ENCODE measurements at regions not wholly inside any gene's neighbourhood (a gene's known extent, or its start where the extent isn't known, plus 50 kb on each side); places are given as distances from the start of the nearest gene placed in this dataset.

DNA sequence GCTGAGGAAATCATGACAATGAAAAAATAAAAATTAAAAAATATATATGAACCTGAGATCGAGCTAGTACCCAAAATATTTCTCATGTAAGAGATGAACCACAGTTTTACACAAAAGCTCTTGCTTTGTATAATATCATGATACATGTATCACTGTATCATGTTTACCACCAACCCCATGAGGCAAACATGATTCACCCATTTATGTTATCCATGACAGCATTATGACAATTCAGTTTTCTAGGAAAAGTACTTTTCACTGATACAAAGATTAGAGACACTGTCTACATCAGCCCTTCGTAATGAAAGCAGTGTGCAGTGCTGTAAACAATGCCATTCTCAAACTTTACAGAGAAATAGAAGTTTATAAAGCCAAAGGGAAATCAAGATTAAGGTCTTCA lies 852.5 kb upstream of the LRRC4C start:
- DNase-seq (ENCODE audit: low read depth) = no peak
- Histone ChIP-seq H3K79me2 (ENCODE audit: insufficient read depth, low read length) (no peaks in the 10 kb centered on the region), H3K4me1 (ENCODE audit: insufficient read depth, low read length) (peaks cover 10% of the 10 kb centered on the region), H3K9me3 (ENCODE audit: insufficient read depth, low read depth, low read length) (no peaks in the 10 kb centered on the region), H3K9ac (ENCODE audit: low read length) (no peak overlapping the region), H3K4me3 (ENCODE audit: insufficient read depth, low read depth, low read length) (no peak overlapping the region), H3K4me2 (ENCODE audit: low read length) (no peak overlapping the region), H3K27me3 (ENCODE audit: insufficient read depth, low read length) (no peaks in the 10 kb centered on the region), H3K27ac (ENCODE audit: low read depth, low read length) (no peak overlapping the region), H2AFZ (ENCODE audit: low read depth, low read length) (no peak overlapping the region), H3K36me3 (ENCODE audit: insufficient read depth, low read length) (no peaks in the 10 kb centered on the region), H4K20me1 (ENCODE audit: insufficient read depth, low read length) (no peaks in the 10 kb centered on the region)
- peaks cover 2% of the 10 kb centered on the region for H3K9me3 Mint-ChIP-seq (ENCODE audit: unreplicated experiment)
- FAIRE-seq = no peak
- H3K27ac Mint-ChIP-seq (ENCODE audit: unreplicated experiment) = no peak overlapping the region
- no peak overlapping the region for H3K4me3 Mint-ChIP-seq (ENCODE audit: unreplicated experiment)
- H3K4me1 Mint-ChIP-seq (ENCODE audit: low read depth, unreplicated experiment) = peaks cover 7% of the 10 kb centered on the region
- no peaks in the 10 kb centered on the region for H3K27me3 Mint-ChIP-seq (ENCODE audit: low read depth, unreplicated experiment)
- TF ChIP-seq EZH2 (IDR thresholded peaks at IDR 0.05; ENCODE audit: insufficient read depth, low read length) = no peak
- TF ChIP-seq, protein P1, sequence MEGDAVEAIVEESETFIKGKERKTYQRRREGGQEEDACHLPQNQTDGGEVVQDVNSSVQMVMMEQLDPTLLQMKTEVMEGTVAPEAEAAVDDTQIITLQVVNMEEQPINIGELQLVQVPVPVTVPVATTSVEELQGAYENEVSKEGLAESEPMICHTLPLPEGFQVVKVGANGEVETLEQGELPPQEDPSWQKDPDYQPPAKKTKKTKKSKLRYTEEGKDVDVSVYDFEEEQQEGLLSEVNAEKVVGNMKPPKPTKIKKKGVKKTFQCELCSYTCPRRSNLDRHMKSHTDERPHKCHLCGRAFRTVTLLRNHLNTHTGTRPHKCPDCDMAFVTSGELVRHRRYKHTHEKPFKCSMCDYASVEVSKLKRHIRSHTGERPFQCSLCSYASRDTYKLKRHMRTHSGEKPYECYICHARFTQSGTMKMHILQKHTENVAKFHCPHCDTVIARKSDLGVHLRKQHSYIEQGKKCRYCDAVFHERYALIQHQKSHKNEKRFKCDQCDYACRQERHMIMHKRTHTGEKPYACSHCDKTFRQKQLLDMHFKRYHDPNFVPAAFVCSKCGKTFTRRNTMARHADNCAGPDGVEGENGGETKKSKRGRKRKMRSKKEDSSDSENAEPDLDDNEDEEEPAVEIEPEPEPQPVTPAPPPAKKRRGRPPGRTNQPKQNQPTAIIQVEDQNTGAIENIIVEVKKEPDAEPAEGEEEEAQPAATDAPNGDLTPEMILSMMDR (IDR thresholded peaks at IDR 0.05; ENCODE audit: insufficient read depth, low read depth, low read length) = no peak
- no peaks in the 10 kb centered on the region for H3K36me3 Mint-ChIP-seq (ENCODE audit: low read depth, unreplicated experiment)

DNA sequence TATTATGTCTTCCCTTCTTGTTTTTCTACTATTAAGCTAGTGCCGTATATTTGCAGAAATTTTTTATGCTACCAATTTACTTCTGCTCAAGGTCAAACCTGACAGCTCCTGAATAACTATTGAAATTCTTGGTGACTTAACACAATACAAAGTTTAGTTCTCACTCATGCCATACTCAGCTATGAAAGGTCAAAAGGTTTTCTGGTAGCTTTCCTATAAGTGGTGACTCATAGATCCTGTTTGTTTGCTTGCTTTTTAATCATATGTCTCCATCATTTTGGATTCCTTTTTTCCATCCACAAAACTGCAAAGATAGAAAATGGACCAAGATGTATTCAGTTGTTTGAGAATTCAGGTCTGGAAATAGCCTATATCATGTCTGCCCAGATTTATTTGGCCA lies 855.8 kb upstream of the LRRC4C start:
- no peak for TF ChIP-seq EZH2 (IDR thresholded peaks at IDR 0.05; ENCODE audit: insufficient read depth, low read length)
- TF ChIP-seq, protein P1 (IDR thresholded peaks at IDR 0.05; ENCODE audit: insufficient read depth, low read depth, low read length) = no peak
- peak; percentile 49 for DNase-seq (ENCODE audit: low read depth)
- H3K4me1 ChIP-seq (ENCODE audit: insufficient read depth, low read length) = peaks cover 10% of the 10 kb centered on the region
- H3K36me3 ChIP-seq (ENCODE audit: insufficient read depth, low read length) = no peaks in the 10 kb centered on the region
- H3K27ac Mint-ChIP-seq (ENCODE audit: unreplicated experiment) = no peak overlapping the region
- H3K4me3 ChIP-seq (ENCODE audit: insufficient read depth, low read depth, low read length) = no peak overlapping the region
- peak overlapping the region; percentile 51 for H3K27ac ChIP-seq (ENCODE audit: low read depth, low read length)
- no peak overlapping the region for H3K9ac ChIP-seq (ENCODE audit: low read length)
- H3K79me2 ChIP-seq (ENCODE audit: insufficient read depth, low read length) = no peaks in the 10 kb centered on the region
- no peaks in the 10 kb centered on the region for H4K20me1 ChIP-seq (ENCODE audit: insufficient read depth, low read length)
- H3K4me3 Mint-ChIP-seq (ENCODE audit: unreplicated experiment) = no peak overlapping the region
- H3K27me3 Mint-ChIP-seq (ENCODE audit: low read depth, unreplicated experiment) = no peaks in the 10 kb centered on the region
- H3K9me3 ChIP-seq (ENCODE audit: insufficient read depth, low read depth, low read length) = no peaks in the 10 kb centered on the region
- H3K27me3 ChIP-seq (ENCODE audit: insufficient read depth, low read length) = no peaks in the 10 kb centered on the region
- H3K4me1 Mint-ChIP-seq (ENCODE audit: low read depth, unreplicated experiment) = peaks cover 10% of the 10 kb centered on the region
- FAIRE-seq = peak; percentile 26
- H2AFZ ChIP-seq (ENCODE audit: low read depth, low read length) = no peak overlapping the region
- H3K36me3 Mint-ChIP-seq (ENCODE audit: low read depth, unreplicated experiment) = no peaks in the 10 kb centered on the region
- H3K4me2 ChIP-seq (ENCODE audit: low read length) = peak overlapping the region; percentile 36
- no peaks in the 10 kb centered on the region for H3K9me3 Mint-ChIP-seq (ENCODE audit: unreplicated experiment)

DNA sequence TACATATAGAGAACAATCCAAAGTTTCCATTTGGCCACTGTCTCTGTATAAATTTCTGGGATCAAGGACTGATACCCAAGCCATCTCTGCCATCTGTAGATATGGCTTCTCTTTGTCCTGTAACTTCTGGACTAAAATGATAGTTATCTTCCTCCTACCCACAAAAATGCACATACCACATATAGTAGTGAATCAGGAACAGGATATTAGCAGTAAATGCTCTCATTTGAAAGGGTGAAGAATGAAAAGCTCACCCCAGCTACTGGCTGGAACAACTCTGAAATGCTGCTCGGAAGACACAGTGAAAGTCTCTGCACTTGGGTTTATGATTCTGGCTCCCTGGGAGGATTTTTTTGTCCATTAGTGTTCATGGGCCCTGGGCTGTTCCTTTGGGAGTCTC lies 856.4 kb upstream of the LRRC4C start:
- H3K9me3 ChIP-seq (ENCODE audit: insufficient read depth, low read depth, low read length) = no peaks in the 10 kb centered on the region
- no peaks in the 10 kb centered on the region for H3K9me3 Mint-ChIP-seq (ENCODE audit: unreplicated experiment)
- H4K20me1 ChIP-seq (ENCODE audit: insufficient read depth, low read length) = no peaks in the 10 kb centered on the region
- no peak overlapping the region for H2AFZ ChIP-seq (ENCODE audit: low read depth, low read length)
- peaks cover 10% of the 10 kb centered on the region for H3K4me1 ChIP-seq (ENCODE audit: insufficient read depth, low read length)
- H3K27me3 ChIP-seq (ENCODE audit: insufficient read depth, low read length) = no peaks in the 10 kb centered on the region
- no peak overlapping the region for H3K4me3 ChIP-seq (ENCODE audit: insufficient read depth, low read depth, low read length)
- peaks cover 10% of the 10 kb centered on the region for H3K4me1 Mint-ChIP-seq (ENCODE audit: low read depth, unreplicated experiment)
- H3K4me2 ChIP-seq (ENCODE audit: low read length) = peak overlapping the region; percentile 36
- TF ChIP-seq EZH2 (IDR thresholded peaks at IDR 0.05; ENCODE audit: insufficient read depth, low read length) = no peak
- TF ChIP-seq, protein P1 (IDR thresholded peaks at IDR 0.05; ENCODE audit: insufficient read depth, low read depth, low read length) = no peak
- H3K27me3 Mint-ChIP-seq (ENCODE audit: low read depth, unreplicated experiment) = no peaks in the 10 kb centered on the region
- H3K27ac Mint-ChIP-seq (ENCODE audit: unreplicated experiment) = no peak overlapping the region
- H3K4me3 Mint-ChIP-seq (ENCODE audit: unreplicated experiment) = no peak overlapping the region
- H3K79me2 ChIP-seq (ENCODE audit: insufficient read depth, low read length) = no peaks in the 10 kb centered on the region
- H3K9ac ChIP-seq (ENCODE audit: low read length) = no peak overlapping the region
- H3K36me3 Mint-ChIP-seq (ENCODE audit: low read depth, unreplicated experiment) = no peaks in the 10 kb centered on the region
- H3K27ac ChIP-seq (ENCODE audit: low read depth, low read length) = peak overlapping the region; percentile 51
- FAIRE-seq = peak; percentile 45
- DNase-seq (ENCODE audit: low read depth) = peak; percentile 66
- no peaks in the 10 kb centered on the region for H3K36me3 ChIP-seq (ENCODE audit: insufficient read depth, low read length)
